ENCODE measurements at regions not wholly inside any gene's neighbourhood (a gene's known extent, or its start where the extent isn't known, plus 50 kb on each side); places are given as distances from the start of the nearest gene placed in this dataset.

GRCh38 chr11:112759418-112759817, 201.8 kb upstream of the NCAM1 start:
- H3K9me3 ChIP-seq = no peaks in the 10 kb centered on the region
- DNase-seq (ENCODE audit: low spot score in 2 of 2) = no peak
- H3K27me3 ChIP-seq = no peaks in the 10 kb centered on the region
- H3K27ac ChIP-seq = no peak overlapping the region
- H3K36me3 ChIP-seq = no peaks in the 10 kb centered on the region
- H3K4me3 ChIP-seq = no peak overlapping the region
- peaks cover 0 to 3% of the 10 kb centered on the region in 2 donors for H3K4me1 ChIP-seq
- no peak for TF ChIP-seq CTCF (IDR thresholded peaks at IDR 0.05)
- intact Hi-C loops (cut with DNase I) = loop anchor here (5.0 kb wide), 1 partner anchor 33 kb away; no protein-coding TSS in a partner anchor

- no peaks in the 10 kb centered on the region for H3K9me3 ChIP-seq
- no peak for DNase-seq (ENCODE audit: low spot score in 2 of 2)
- intact Hi-C loops (cut with DNase I) = no loop called here
- peaks cover 0 to 3% of the 10 kb centered on the region in 2 donors for H3K4me1 ChIP-seq
- TF ChIP-seq CTCF (IDR thresholded peaks at IDR 0.05) = no peak
- H3K36me3 ChIP-seq = no peaks in the 10 kb centered on the region
- no peaks in the 10 kb centered on the region for H3K27me3 ChIP-seq
- H3K4me3 ChIP-seq = no peak overlapping the region
- H3K27ac ChIP-seq = no peak overlapping the region
Observed at GRCh38 chr11:112760396-112761059, 200.7 kb upstream of the NCAM1 start.

- no peaks in the 10 kb centered on the region for H3K9me3 ChIP-seq
- TF ChIP-seq CTCF (IDR thresholded peaks at IDR 0.05) = no peak
- peaks cover 0 to 2% of the 10 kb centered on the region in 2 donors for H3K4me1 ChIP-seq
- intact Hi-C loops (cut with DNase I) = no loop called here
- DNase-seq (ENCODE audit: low spot score in 2 of 2) = no peak
- H3K4me3 ChIP-seq = no peak overlapping the region
- no peak overlapping the region for H3K27ac ChIP-seq
- H3K36me3 ChIP-seq = no peaks in the 10 kb centered on the region
- H3K27me3 ChIP-seq = no peaks in the 10 kb centered on the region
Observed at GRCh38 chr11:112761911-112762706, 199.1 kb upstream of the NCAM1 start.

- Histone ChIP-seq H3K4me3 (no peak overlapping the region), H3K27me3 (no peaks in the 10 kb centered on the region), H3K36me3 (no peaks in the 10 kb centered on the region), H3K4me1 (no peaks in the 10 kb centered on the region), H3K9me3 (no peaks in the 10 kb centered on the region), H3K27ac (no peak overlapping the region)
- no peak for DNase-seq (ENCODE audit: low spot score in 2 of 2)
- intact Hi-C loops (cut with DNase I) = no loop called here
- no peak for TF ChIP-seq CTCF (IDR thresholded peaks at IDR 0.05)
Observed at GRCh38 chr11:112762707-112763090, 198.5 kb upstream of the NCAM1 start.

GRCh38 chr11:112765337-112765736, 195.9 kb upstream of the NCAM1 start:
- TF ChIP-seq CTCF (IDR thresholded peaks at IDR 0.05) = no peak
- no peak for DNase-seq (ENCODE audit: low spot score in 2 of 2)
- H3K36me3 ChIP-seq = no peaks in the 10 kb centered on the region
- no peaks in the 10 kb centered on the region for H3K27me3 ChIP-seq
- no peaks in the 10 kb centered on the region for H3K9me3 ChIP-seq
- H3K4me3 ChIP-seq = no peak overlapping the region
- intact Hi-C loops (cut with DNase I) = no loop called here
- no peaks in the 10 kb centered on the region for H3K4me1 ChIP-seq
- H3K27ac ChIP-seq = no peak overlapping the region
